Fibroblast of lung (primary cell): ENCODE measurements at regions not wholly inside any gene's neighbourhood (a gene's known extent, or its start where the extent isn't known, plus 50 kb on each side); places are given as distances from the start of the nearest gene placed in this dataset.
"Not testable (repeated sequence)": the region's sequence is repeated elsewhere in the genome, so short reads cannot be mapped to it uniquely, and the experiment has no call there.

ENCODE experiments used
- CTCF ChIP-seq, 2 donors: IDR thresholded peaks in 1 of 2; conservative IDR thresholded peaks in 1 of 2; 1 replicate in 1 of 2; 2 replicates in 1 of 2; pipeline ENCODE4 v1.5.1; 2011 to 2012; ENCODE audit warnings: low read length in 2 of 2, control low read depth in 1 of 2, inconsistent platforms in 1 of 2, low read depth in 1 of 2, mild to moderate bottlenecking in 1 of 2
- EZH2 ChIP-seq: IDR thresholded peaks from 2 replicates; pipeline ENCODE4 v1.5.1; 2012; ENCODE audit warnings: low read length, control low read depth, mild to moderate bottlenecking; ENCODE audit errors: missing control alignments

- not testable (repeated sequence) for TF ChIP-seq CTCF (conservative IDR thresholded peaks at IDR 0.05 in 1 of 2, IDR thresholded peaks at IDR 0.05 in 1 of 2; ENCODE audit: low read depth in 1 of 2, low read length in 2 of 2); EZH2
Measured at GRCh38 chr2:160628020-160628637, 134.5 kb upstream of the RBMS1 start.
